ENCODE measurements at regions not wholly inside any gene's neighbourhood (a gene's known extent, or its start where the extent isn't known, plus 50 kb on each side); places are given as distances from the start of the nearest gene placed in this dataset.

DNA sequence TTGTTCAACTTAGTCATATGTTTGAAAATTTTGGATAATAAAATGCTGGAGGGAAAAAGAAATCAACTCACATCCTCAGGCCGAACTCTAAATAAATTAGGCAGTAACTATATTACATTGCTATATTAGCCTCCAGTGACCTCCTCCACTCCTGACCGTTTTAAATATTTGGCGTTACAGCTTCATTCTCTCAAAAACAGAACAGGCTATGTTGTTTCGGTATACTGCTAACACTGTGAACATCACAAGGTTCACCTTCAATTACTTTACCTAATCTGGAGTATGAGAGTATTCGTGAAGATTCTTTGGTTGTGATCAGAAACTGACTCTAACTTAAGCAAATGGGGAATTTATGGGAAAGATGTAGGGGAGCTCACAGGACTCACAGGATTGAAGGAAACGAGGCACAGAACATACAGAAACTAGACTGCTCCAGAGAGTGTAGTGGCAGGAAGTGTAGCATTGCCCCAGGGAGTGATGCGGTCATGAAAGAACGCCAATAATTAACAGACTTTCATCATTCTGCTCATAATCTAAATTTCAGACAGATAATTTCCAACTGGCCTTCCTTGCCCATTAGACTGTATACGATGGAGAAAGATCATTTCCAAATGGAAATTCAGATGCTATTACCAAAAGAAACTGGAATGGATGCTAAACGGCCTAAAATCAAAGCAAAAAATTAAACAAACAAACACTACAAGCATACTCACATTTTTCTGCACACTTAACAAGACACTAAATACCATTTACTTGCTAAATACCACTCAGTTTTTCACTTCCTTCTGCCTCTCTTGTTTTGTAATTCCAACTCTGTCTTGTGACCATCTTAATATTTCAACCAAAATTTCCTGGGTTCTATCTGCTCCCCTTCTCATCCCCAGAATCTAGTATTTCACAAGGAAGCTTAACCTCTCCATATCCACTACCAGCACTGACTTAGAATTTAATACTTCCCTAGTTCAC is 110.1 kb upstream of the LPAR1 start:
- Histone ChIP-seq H3K4me1 (ENCODE audit: control insufficient read depth, insufficient read depth, low read length) (no peaks in the 10 kb centered on the region), H3K4me3 (ENCODE audit: low read length) (no peak overlapping the region), H3K9ac (ENCODE audit: low read depth, low read length) (no peak overlapping the region), H3K36me3 (ENCODE audit: insufficient read depth, low read length) (no peaks in the 10 kb centered on the region), H3K9me3 (replicated peaks; ENCODE audit: low read length) (no peaks in the 10 kb centered on the region), H3K27me3 (ENCODE audit: control insufficient read depth, insufficient read depth, low read length) (no peaks in the 10 kb centered on the region), H3K4me2 (ENCODE audit: low read length) (no peak overlapping the region)

DNA sequence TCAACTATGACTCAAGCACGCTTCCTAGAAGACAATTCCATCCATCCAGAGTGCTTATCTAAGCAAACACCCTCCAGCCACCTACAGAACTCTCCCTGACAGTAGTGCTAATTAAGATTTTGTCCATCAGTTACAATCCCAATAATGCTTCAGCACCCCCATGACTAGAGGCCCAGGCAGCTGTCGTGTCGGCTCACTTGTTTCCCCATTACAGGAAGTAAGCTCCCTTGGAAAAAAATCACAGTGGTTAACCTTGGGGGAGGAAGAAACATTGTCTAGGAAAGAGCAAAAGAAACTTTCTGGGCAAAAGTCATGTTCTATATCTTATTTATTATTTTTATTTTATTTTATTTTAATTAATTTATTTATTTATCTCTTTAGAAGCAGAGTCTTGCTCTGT is 108.8 kb upstream of the LPAR1 start:
- Histone ChIP-seq H3K4me3 (ENCODE audit: low read length) (no peak overlapping the region), H3K9ac (ENCODE audit: low read depth, low read length) (no peak overlapping the region), H3K9me3 (replicated peaks; ENCODE audit: low read length) (no peaks in the 10 kb centered on the region), H3K27me3 (ENCODE audit: control insufficient read depth, insufficient read depth, low read length) (no peaks in the 10 kb centered on the region), H3K4me2 (ENCODE audit: low read length) (no peak overlapping the region), H3K4me1 (ENCODE audit: control insufficient read depth, insufficient read depth, low read length) (no peaks in the 10 kb centered on the region), H3K36me3 (ENCODE audit: insufficient read depth, low read length) (no peaks in the 10 kb centered on the region)

DNA sequence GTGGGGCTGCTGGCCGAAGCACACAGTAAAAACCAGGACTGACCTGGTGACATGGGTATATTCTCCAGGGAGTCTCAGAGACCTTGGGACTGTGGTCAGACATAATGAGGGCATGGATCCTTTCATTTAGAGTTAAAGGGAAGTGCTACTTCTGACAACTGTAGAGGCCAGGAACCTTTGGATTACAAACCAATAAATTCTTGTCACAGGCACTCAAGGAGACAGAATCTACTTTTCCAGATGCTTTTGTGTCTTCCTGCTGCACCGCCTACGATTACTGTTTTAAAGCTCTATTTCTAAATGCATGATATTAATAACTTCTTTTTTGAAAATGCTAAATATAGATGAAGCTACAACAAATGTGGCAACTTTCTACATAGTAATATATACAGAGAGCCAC is 106.5 kb upstream of the LPAR1 start:
- Histone ChIP-seq H3K4me3 (ENCODE audit: low read length) (no peak overlapping the region), H3K4me2 (ENCODE audit: low read length) (no peak overlapping the region)

DNA sequence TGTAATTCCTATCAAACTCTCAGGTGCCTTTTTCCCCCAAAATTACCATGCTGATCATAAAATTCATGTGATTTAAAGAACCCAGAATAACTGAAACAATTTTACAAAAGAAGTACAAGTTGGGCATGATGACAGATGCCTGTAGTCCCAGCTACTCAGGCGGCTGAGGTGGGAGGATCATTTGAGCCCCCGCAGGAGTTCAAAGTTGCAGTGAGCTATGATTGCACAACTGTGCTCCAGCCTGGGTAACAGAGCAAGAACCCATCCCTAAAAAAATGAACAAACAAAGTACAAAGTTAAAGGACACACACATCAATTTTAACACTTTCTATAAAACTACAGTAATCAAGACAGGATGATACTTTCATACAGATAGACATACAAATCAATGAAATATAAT is 97.9 kb upstream of the LPAR1 start:
- no peak overlapping the region for H3K4me3 ChIP-seq (ENCODE audit: low read length)
- H3K36me3 ChIP-seq (ENCODE audit: insufficient read depth, low read length): no peaks in the 10 kb centered on the region
- no peaks in the 10 kb centered on the region for H3K27me3 ChIP-seq (ENCODE audit: control insufficient read depth, insufficient read depth, low read length)
- H3K4me2 ChIP-seq (ENCODE audit: low read length): no peak overlapping the region
- no peak overlapping the region for H3K9ac ChIP-seq (ENCODE audit: low read depth, low read length)
- H3K4me1 ChIP-seq (ENCODE audit: control insufficient read depth, insufficient read depth, low read length): no peaks in the 10 kb centered on the region
- H3K9me3 ChIP-seq (replicated peaks; ENCODE audit: low read length): peaks cover 9% of the 10 kb centered on the region

More for the DNA sequence above, 106.5 kb upstream of the LPAR1 start:
- no peak overlapping the region for H3K9ac ChIP-seq (ENCODE audit: low read depth, low read length)
- H3K9me3 ChIP-seq (replicated peaks; ENCODE audit: low read length): no peaks in the 10 kb centered on the region
- no peaks in the 10 kb centered on the region for H3K4me1 ChIP-seq (ENCODE audit: control insufficient read depth, insufficient read depth, low read length)
- no peaks in the 10 kb centered on the region for H3K27me3 ChIP-seq (ENCODE audit: control insufficient read depth, insufficient read depth, low read length)
- no peaks in the 10 kb centered on the region for H3K36me3 ChIP-seq (ENCODE audit: insufficient read depth, low read length)

DNA sequence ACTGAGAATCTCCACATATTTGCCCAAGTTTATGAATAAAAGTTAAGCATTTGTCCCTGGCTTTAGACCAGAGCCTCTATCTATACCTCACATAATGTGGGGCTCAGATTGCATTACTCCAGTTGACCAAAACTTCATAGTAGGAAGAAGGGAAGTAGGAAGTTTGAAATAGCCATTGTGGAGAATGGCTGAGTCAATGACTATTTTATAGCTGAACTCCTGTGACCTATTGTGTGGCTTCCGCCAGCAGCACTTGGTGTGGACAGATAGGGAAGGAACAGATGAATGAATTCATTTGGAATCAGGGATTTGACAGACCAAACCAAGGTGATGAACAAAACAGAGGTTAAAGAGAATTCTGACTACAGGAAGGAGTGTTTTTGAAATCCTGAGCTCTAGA is 92.9 kb upstream of the LPAR1 start:
- no peak overlapping the region for H3K4me3 ChIP-seq (ENCODE audit: low read length)
- peaks cover 9% of the 10 kb centered on the region for H3K9me3 ChIP-seq (replicated peaks; ENCODE audit: low read length)
- H3K4me1 ChIP-seq (ENCODE audit: control insufficient read depth, insufficient read depth, low read length): no peaks in the 10 kb centered on the region
- no peaks in the 10 kb centered on the region for H3K36me3 ChIP-seq (ENCODE audit: insufficient read depth, low read length)
- no peak overlapping the region for H3K9ac ChIP-seq (ENCODE audit: low read depth, low read length)
- H3K27me3 ChIP-seq (ENCODE audit: control insufficient read depth, insufficient read depth, low read length): no peaks in the 10 kb centered on the region
- no peak overlapping the region for H3K4me2 ChIP-seq (ENCODE audit: low read length)

DNA sequence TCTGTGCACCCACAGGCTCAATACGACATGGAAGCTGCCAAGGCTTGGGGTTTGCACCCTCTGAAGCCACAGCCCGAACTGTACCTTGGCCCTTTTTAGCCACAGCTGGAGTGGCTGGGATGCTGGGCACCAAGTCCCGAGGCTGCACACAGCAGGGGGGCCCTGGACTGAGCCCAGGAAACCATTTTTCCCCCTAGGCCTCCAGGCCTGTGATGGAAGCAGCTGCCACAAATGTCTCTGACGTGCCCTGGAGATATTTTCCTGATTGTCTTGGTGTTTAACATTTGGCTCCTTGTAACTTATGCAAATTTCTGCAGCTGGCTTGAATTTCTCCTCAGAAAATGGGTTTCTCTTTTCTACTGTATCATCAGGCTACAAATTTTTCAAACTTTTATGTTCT is 82.3 kb upstream of the LPAR1 start:
- Histone ChIP-seq H3K4me2 (ENCODE audit: low read length) (no peak overlapping the region), H3K27me3 (ENCODE audit: control insufficient read depth, insufficient read depth, low read length) (no peaks in the 10 kb centered on the region), H3K36me3 (ENCODE audit: insufficient read depth, low read length) (no peaks in the 10 kb centered on the region), H3K9ac (ENCODE audit: low read depth, low read length) (no peak overlapping the region), H3K9me3 (replicated peaks; ENCODE audit: low read length) (no peaks in the 10 kb centered on the region), H3K4me1 (ENCODE audit: control insufficient read depth, insufficient read depth, low read length) (peaks cover 24% of the 10 kb centered on the region), H3K4me3 (ENCODE audit: low read length) (no peak overlapping the region)

DNA sequence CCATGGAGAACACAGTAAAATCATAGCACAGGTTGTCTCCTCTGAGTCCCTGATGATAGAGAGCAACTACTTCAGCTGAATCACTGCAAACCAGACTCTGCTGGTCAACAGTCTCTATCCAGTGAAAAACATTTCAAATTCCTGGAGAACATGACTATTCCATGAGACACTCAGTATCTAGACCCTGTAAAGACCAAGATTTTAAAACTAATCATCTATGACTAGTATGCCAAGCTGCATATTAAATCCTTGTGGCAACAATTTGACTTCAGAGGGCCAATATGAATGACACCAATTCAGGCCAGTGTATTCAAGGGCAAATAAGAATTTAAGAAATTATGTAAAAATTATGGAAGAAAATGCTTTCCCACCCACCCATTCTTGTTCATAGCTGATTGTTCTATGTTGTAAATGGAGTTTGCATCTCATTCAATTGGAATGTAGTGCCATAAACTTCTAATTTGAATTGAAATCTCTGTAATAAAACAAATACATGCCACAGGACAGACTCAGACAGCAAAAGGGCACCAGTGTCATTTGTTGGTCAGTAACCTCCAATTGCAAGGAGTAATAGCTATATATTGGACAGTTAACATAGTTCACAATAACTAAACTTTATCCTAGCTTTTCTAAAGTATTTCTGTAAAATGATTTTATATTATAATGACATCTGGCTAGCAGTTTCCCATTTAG is 80.1 kb upstream of the LPAR1 start:
- Histone ChIP-seq H3K9ac (ENCODE audit: low read depth, low read length) (peak overlapping the region; percentile 48), H3K9me3 (replicated peaks; ENCODE audit: low read length) (no peaks in the 10 kb centered on the region)

DNA sequence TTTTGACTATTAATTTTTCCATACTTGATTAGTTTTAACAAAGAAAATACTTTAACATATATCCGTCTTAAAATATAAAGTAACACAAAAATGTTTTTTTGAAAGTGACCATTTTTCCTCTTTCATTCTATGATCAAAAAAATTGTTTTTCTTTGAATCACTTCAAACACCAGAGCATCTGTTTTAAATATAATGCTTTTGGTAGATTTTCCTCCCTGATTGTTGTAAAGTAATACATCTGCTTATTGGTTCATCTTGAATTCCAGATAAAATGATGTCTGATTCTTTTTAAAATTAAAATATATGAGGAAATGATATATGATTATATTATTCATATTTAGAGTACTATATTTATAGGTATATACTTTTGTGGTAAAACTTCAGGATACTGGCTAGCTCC is 76.2 kb upstream of the LPAR1 start:
- peaks cover 24% of the 10 kb centered on the region for H3K4me1 ChIP-seq (ENCODE audit: control insufficient read depth, insufficient read depth, low read length)
- H3K4me2 ChIP-seq (ENCODE audit: low read length): no peak overlapping the region
- H3K36me3 ChIP-seq (ENCODE audit: insufficient read depth, low read length): no peaks in the 10 kb centered on the region
- no peak overlapping the region for H3K9ac ChIP-seq (ENCODE audit: low read depth, low read length)
- no peaks in the 10 kb centered on the region for H3K27me3 ChIP-seq (ENCODE audit: control insufficient read depth, insufficient read depth, low read length)
- H3K9me3 ChIP-seq (replicated peaks; ENCODE audit: low read length): no peaks in the 10 kb centered on the region
- H3K4me3 ChIP-seq (ENCODE audit: low read length): no peak overlapping the region

More for the DNA sequence above, 80.1 kb upstream of the LPAR1 start:
- no peaks in the 10 kb centered on the region for H3K36me3 ChIP-seq (ENCODE audit: insufficient read depth, low read length)
- no peaks in the 10 kb centered on the region for H3K27me3 ChIP-seq (ENCODE audit: control insufficient read depth, insufficient read depth, low read length)
- peaks cover 24% of the 10 kb centered on the region for H3K4me1 ChIP-seq (ENCODE audit: control insufficient read depth, insufficient read depth, low read length)
- H3K4me2 ChIP-seq (ENCODE audit: low read length): peak overlapping the region; percentile 31
- H3K4me3 ChIP-seq (ENCODE audit: low read length): peak overlapping the region; percentile 6

DNA sequence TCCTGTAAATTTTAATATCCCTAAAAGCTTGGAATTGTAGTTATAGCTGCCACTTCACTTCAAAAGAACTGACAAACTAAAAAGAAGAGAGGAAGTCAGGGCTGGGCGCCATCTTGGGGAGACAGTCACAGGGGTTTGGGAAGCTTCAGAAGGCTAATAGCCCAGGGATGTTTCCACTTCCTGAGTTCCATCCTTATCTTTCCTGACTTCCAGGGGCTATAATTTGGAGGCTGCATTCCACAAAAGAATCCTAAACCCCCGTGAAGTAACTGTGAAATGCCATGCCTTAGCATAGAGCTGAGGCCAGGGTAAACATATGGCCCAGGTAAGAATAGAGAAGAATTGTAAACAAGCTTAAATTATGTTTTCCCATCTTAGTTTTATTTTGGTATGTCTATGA is 75.4 kb upstream of the LPAR1 start:
- no peak overlapping the region for H3K9ac ChIP-seq (ENCODE audit: low read depth, low read length)
- no peak overlapping the region for H3K4me2 ChIP-seq (ENCODE audit: low read length)
- H3K4me3 ChIP-seq (ENCODE audit: low read length): no peak overlapping the region
- no peaks in the 10 kb centered on the region for H3K27me3 ChIP-seq (ENCODE audit: control insufficient read depth, insufficient read depth, low read length)
- H3K9me3 ChIP-seq (replicated peaks; ENCODE audit: low read length): no peaks in the 10 kb centered on the region
- no peaks in the 10 kb centered on the region for H3K36me3 ChIP-seq (ENCODE audit: insufficient read depth, low read length)
- peaks cover 18% of the 10 kb centered on the region for H3K4me1 ChIP-seq (ENCODE audit: control insufficient read depth, insufficient read depth, low read length)

DNA sequence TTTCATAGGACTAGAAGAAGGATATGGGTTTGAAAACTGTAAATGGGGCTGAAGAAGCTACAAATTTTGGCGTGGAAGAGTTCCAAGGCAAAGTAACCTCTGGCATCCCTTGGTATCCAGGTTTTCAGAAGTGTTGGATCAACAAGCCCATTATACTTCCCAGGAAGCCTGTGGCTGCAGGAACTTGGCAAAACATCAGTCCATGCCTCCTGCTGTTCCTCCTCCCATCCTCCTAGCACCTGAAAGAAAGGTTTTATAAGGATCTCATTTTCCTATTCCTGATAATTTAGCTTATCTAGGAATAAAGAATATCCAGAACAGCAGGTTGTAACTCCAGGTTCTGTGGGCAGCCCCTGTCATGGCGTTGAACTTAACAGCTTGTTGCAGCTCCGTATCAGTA is 72.5 kb upstream of the LPAR1 start:
- Histone ChIP-seq H3K4me2 (ENCODE audit: low read length) (no peak overlapping the region), H3K9me3 (replicated peaks; ENCODE audit: low read length) (no peaks in the 10 kb centered on the region), H3K4me1 (ENCODE audit: control insufficient read depth, insufficient read depth, low read length) (no peaks in the 10 kb centered on the region), H3K27me3 (ENCODE audit: control insufficient read depth, insufficient read depth, low read length) (no peaks in the 10 kb centered on the region), H3K9ac (ENCODE audit: low read depth, low read length) (no peak overlapping the region), H3K36me3 (ENCODE audit: insufficient read depth, low read length) (no peaks in the 10 kb centered on the region), H3K4me3 (ENCODE audit: low read length) (no peak overlapping the region)

DNA sequence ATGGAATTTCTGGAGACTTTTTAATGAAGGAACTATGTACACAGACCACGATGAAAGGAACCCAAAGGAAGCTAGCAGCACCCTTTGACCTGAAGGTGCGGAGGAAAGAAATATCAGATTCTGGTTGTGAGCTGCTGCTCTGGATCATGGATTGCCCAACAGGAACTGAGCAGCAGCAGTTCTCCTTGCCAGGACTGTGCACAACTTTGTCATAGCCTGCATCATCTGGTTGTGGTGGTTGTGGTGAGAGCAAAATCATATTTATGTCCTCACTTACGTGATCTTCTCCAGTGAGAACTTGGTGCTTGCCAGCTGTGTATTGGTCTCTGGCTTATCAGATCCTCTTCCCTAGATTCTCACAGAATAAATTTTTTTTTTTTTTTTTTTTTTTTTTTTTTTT is 70.7 kb upstream of the LPAR1 start:
- no peaks in the 10 kb centered on the region for H3K4me1 ChIP-seq (ENCODE audit: control insufficient read depth, insufficient read depth, low read length)
- no peaks in the 10 kb centered on the region for H3K36me3 ChIP-seq (ENCODE audit: insufficient read depth, low read length)
- H3K9ac ChIP-seq (ENCODE audit: low read depth, low read length): no peak overlapping the region
- no peaks in the 10 kb centered on the region for H3K27me3 ChIP-seq (ENCODE audit: control insufficient read depth, insufficient read depth, low read length)
- H3K9me3 ChIP-seq (replicated peaks; ENCODE audit: low read length): no peaks in the 10 kb centered on the region
- H3K4me2 ChIP-seq (ENCODE audit: low read length): no peak overlapping the region
- no peak overlapping the region for H3K4me3 ChIP-seq (ENCODE audit: low read length)
